ENCODE measurements at regions not wholly inside any gene's neighbourhood (a gene's known extent, or its start where the extent isn't known, plus 50 kb on each side); places are given as distances from the start of the nearest gene placed in this dataset.

DNA sequence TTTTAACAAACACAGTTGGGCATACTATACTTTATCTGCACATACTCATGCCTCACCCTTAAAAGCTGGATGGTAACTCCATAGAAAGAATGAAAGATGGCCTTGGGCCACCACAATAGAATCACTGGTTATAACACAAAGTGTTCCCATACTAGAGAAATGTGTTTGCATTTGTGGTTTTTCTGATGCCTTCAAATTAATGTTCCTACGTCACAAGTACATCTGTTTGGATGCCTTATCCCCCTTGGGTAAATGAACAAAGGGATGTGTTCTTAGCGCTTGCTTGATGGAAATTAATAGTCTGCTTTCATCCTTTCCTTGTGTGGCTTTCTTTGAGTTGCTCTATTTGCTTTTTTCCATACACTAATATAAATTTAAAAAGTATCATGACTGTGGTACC, 291.1 kb upstream of the PDE4D start:
- intact Hi-C loops (cut with DNase I; ENCODE audit: low total_unique reads) = no loop called here
- TF ChIP-seq POLR2AphosphoS5 (IDR thresholded peaks at IDR 0.05) = no peak
- in situ Hi-C loops (cut with MboI; ENCODE audit: low pct_ligation_motif_present in 1 of 4, low pct_unique_long_range_greater_than_20kb in 1 of 4, low sequenced_read_pairs in 3 of 4) = no loop called here
- no peaks in the 10 kb centered on the region for H3K9me3 ChIP-seq
- no peak overlapping the region for H3K4me3 ChIP-seq
- H3K4me1 ChIP-seq = no peaks in the 10 kb centered on the region
- DNase-seq = no peak
- H3K27ac ChIP-seq = no peak overlapping the region
- no peaks in the 10 kb centered on the region for H3K27me3 ChIP-seq
- H3K36me3 ChIP-seq = no peaks in the 10 kb centered on the region
- 83% methylated on average over 2 of the region's 2 CpGs for WGBS, 2 donors (ENCODE audit: low coverage in 1 of 2)

- TF ChIP-seq, protein P1, sequence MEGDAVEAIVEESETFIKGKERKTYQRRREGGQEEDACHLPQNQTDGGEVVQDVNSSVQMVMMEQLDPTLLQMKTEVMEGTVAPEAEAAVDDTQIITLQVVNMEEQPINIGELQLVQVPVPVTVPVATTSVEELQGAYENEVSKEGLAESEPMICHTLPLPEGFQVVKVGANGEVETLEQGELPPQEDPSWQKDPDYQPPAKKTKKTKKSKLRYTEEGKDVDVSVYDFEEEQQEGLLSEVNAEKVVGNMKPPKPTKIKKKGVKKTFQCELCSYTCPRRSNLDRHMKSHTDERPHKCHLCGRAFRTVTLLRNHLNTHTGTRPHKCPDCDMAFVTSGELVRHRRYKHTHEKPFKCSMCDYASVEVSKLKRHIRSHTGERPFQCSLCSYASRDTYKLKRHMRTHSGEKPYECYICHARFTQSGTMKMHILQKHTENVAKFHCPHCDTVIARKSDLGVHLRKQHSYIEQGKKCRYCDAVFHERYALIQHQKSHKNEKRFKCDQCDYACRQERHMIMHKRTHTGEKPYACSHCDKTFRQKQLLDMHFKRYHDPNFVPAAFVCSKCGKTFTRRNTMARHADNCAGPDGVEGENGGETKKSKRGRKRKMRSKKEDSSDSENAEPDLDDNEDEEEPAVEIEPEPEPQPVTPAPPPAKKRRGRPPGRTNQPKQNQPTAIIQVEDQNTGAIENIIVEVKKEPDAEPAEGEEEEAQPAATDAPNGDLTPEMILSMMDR (IDR thresholded peaks at IDR 0.05) = no peak
- TF ChIP-seq POLR2AphosphoS5 (IDR thresholded peaks at IDR 0.05) (no peak), POLR2A (IDR thresholded peaks at IDR 0.05) (no peak), EP300 (IDR thresholded peaks at IDR 0.05; ENCODE audit: low read depth) (no peak)
- no peaks in the 10 kb centered on the region for H3K4me1 ChIP-seq
- no peaks in the 10 kb centered on the region for H3K27me3 ChIP-seq
- intact Hi-C loops (cut with DNase I; ENCODE audit: low total_unique reads) (no loop called here), in situ Hi-C loops (cut with MboI; ENCODE audit: low pct_ligation_motif_present in 1 of 4, low pct_unique_long_range_greater_than_20kb in 1 of 4, low sequenced_read_pairs in 3 of 4) (no loop called here)
- H3K27ac ChIP-seq = no peak overlapping the region
- no peaks in the 10 kb centered on the region for H3K9me3 ChIP-seq
- H3K4me3 ChIP-seq = no peak overlapping the region
- no peaks in the 10 kb centered on the region for H3K36me3 ChIP-seq
- 42 to 62% methylated on average over 1 of the region's 1 CpG for WGBS, 2 donors (ENCODE audit: low coverage in 1 of 2)
- no peak for DNase-seq
Measured at GRCh38 chr5:60183881-60184280, 290.4 kb upstream of the PDE4D start.

DNA sequence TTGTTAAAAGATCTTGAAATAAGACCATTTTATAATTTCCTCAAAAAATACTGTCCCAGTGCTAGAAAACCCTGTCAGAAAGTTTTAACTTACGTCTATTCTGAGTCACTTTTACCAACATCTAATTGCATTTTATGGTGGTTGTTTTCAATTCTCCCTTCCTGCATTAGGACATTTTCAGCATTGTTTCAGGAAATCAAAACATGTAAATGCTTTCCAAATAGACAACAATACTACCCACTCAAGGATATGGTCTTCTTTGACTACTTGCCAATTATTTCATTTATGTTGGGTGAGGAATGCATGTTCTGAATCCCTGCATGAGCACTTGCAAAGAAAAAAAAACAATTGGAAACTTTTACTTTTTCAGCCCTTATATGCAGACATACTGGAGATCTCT, 284.6 kb upstream of the PDE4D start:
- Histone ChIP-seq H3K9me3 (no peaks in the 10 kb centered on the region), H3K27ac (no peak overlapping the region), H3K4me3 (no peak overlapping the region), H3K27me3 (no peaks in the 10 kb centered on the region), H3K36me3 (no peaks in the 10 kb centered on the region), H3K4me1 (no peaks in the 10 kb centered on the region)
- 63 to 73% methylated on average over 1 of the region's 1 CpG for WGBS, 2 donors (ENCODE audit: low coverage in 1 of 2)
- DNase-seq = no peak
- intact Hi-C loops (cut with DNase I; ENCODE audit: low total_unique reads) = no loop called here
- TF ChIP-seq EP300 (IDR thresholded peaks at IDR 0.05; ENCODE audit: low read depth) (no peak), POLR2A (IDR thresholded peaks at IDR 0.05) (no peak), POLR2AphosphoS5 (IDR thresholded peaks at IDR 0.05) (no peak)
- TF ChIP-seq, protein P1 (IDR thresholded peaks at IDR 0.05) = no peak
- in situ Hi-C loops (cut with MboI; ENCODE audit: low pct_ligation_motif_present in 1 of 4, low pct_unique_long_range_greater_than_20kb in 1 of 4, low sequenced_read_pairs in 3 of 4) = no loop called here

DNA sequence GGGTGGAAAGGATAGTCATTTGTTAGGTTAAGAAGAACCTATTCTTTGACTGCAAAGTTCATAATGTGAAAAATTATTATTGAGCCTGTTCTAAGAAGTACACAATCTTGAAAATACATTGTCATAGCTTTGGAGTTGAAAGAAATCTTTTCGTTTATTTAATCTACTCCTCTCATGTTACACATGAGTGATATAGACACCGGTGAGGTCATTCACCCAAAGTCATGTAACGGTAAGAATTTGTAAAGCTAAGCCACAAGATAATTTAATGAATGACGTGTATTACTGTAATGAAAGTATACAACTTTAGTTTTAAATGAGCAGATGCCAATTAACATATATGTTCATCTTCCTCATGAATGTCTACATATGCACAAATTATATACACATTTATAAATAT, 284.1 kb upstream of the PDE4D start:
- in situ Hi-C loops (cut with MboI; ENCODE audit: low pct_ligation_motif_present in 1 of 4, low pct_unique_long_range_greater_than_20kb in 1 of 4, low sequenced_read_pairs in 3 of 4) = no loop called here

GRCh38 chr5:60173667-60174066, 280.1 kb upstream of the PDE4D start:
- intact Hi-C loops (cut with DNase I; ENCODE audit: low total_unique reads) = no loop called here
- Histone ChIP-seq H3K4me3 (no peak overlapping the region), H3K4me1 (no peaks in the 10 kb centered on the region), H3K27ac (no peak overlapping the region), H3K9me3 (no peaks in the 10 kb centered on the region), H3K27me3 (no peaks in the 10 kb centered on the region), H3K36me3 (no peaks in the 10 kb centered on the region)
- in situ Hi-C loops (cut with MboI; ENCODE audit: low pct_ligation_motif_present in 1 of 4, low pct_unique_long_range_greater_than_20kb in 1 of 4, low sequenced_read_pairs in 3 of 4) = loop anchor here in 2 of 4 donors (25.0 kb wide), 1 partner anchor 361 kb away; no protein-coding TSS in a partner anchor
- TF ChIP-seq POLR2AphosphoS5 (IDR thresholded peaks at IDR 0.05) (no peak), EP300 (IDR thresholded peaks at IDR 0.05; ENCODE audit: low read depth) (no peak), POLR2A (IDR thresholded peaks at IDR 0.05) (no peak)
- TF ChIP-seq, protein P1 (IDR thresholded peaks at IDR 0.05) = no peak
- no peak for DNase-seq

More for the DNA sequence above, 284.1 kb upstream of the PDE4D start:
- 63 to 77% methylated on average over 4 of the region's 4 CpGs for WGBS, 2 donors (ENCODE audit: low coverage in 1 of 2)
- DNase-seq = no peak
- Histone ChIP-seq H3K4me1 (no peaks in the 10 kb centered on the region), H3K27ac (no peak overlapping the region), H3K4me3 (no peak overlapping the region), H3K36me3 (no peaks in the 10 kb centered on the region), H3K9me3 (no peaks in the 10 kb centered on the region), H3K27me3 (no peaks in the 10 kb centered on the region)
- intact Hi-C loops (cut with DNase I; ENCODE audit: low total_unique reads) = no loop called here
- no peak for TF ChIP-seq EP300 (IDR thresholded peaks at IDR 0.05; ENCODE audit: low read depth)
- TF ChIP-seq POLR2AphosphoS5 (IDR thresholded peaks at IDR 0.05) = no peak
- TF ChIP-seq, protein P1 (IDR thresholded peaks at IDR 0.05) = no peak
- TF ChIP-seq POLR2A (IDR thresholded peaks at IDR 0.05) = no peak

All from transverse colon (tissue), 4 donors.